ENCODE measurements at regions not wholly inside any gene's neighbourhood (a gene's known extent, or its start where the extent isn't known, plus 50 kb on each side); places are given as distances from the start of the nearest gene placed in this dataset.

DNA sequence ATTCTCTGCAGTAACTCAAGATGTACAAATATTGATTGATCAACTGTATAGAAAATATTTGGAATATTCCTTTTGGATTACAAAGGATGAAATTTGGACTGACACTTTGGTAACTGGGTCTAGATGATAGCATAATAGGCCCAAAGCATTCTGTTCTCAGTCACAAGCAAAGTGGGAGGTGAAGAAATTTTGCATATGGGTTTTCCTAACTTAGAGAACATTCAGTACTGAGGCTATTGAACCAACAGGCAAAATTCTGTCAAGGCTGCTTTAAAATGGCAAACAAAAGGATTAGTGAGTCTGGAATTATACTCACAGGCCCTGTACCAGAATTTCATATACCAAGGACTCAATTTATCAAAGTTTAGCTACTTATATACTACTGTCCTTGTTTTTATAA, 1020.6 kb downstream of the TLE4 start (continued):
- TF ChIP-seq SIN3A (conservative IDR thresholded peaks at IDR 0.05 in 1 of 2, IDR thresholded peaks at IDR 0.05 in 1 of 2; ENCODE audit: low read depth in 1 of 2, low read length in 2 of 2) (no peak), RAD21 (IDR thresholded peaks at IDR 0.05 in 1 of 2, conservative IDR thresholded peaks at IDR 0.05 in 1 of 2; ENCODE audit: low read depth in 2 of 2, low read length in 2 of 2) (no peak), TBP (IDR thresholded peaks at IDR 0.05; ENCODE audit: low read depth, low read length) (no peak), SP4 (IDR thresholded peaks at IDR 0.05; ENCODE audit: low read length) (no peak)
